Stimulated activated naive CD8-positive, alpha-beta T cell treated with anti-CD3 and anti-CD28 coated beads, Interleukin-15, amount 100 ng/mL, for 72 hours (primary cell): ENCODE measurements at regions not wholly inside any gene's neighbourhood (a gene's known extent, or its start where the extent isn't known, plus 50 kb on each side); places are given as distances from the start of the nearest gene placed in this dataset.
A peak's percentile ranks its signal among the peaks of the same experiment; 100 is the strongest.

Experiments used
- ATAC-seq: fragments of 150-1000 bp; cut with Tn5 transposase; 2 replicates; pipeline ENCODE4 v1.10.0; 2021; ENCODE audit warnings: mild to moderate bottlenecking, moderate library complexity
- DNase-seq, 2 donors: peaks; one replicate each; pipeline ENCODE4 v3.0.0; 2021 to 2022
- H3K27ac Mint-ChIP-seq, 2 donors: one replicate each; pipeline ENCODE4 v1.8.0; 2022; ENCODE audit warnings: mild to moderate bottlenecking in 2 of 2, mixed read lengths in 2 of 2, moderate library complexity in 2 of 2
- H3K27me3 Mint-ChIP-seq: one replicate; pipeline ENCODE4 v1.8.0; 2022; ENCODE audit warnings: mixed read lengths
- H3K4me1 Mint-ChIP-seq: one replicate; pipeline ENCODE4 v1.8.0; 2022; ENCODE audit warnings: mild to moderate bottlenecking, mixed read lengths
- H3K4me3 Mint-ChIP-seq, 2 donors: one replicate each; pipeline ENCODE4 v1.8.0; 2022; ENCODE audit warnings: mild to moderate bottlenecking in 2 of 2, mixed read lengths in 2 of 2, moderate library complexity in 1 of 2
- H3K9me3 Mint-ChIP-seq, 2 donors: one replicate each; pipeline ENCODE4 v1.8.0; 2022; ENCODE audit warnings: mixed read lengths in 2 of 2

- DNase-seq = no peak
- no peaks in the 10 kb centered on the region for H3K9me3 Mint-ChIP-seq
- ATAC-seq = no peak
Measured at GRCh38 chr18:24853076-24853475, 392.6 kb downstream of the HRH4 start.

GRCh38 chr18:24860978-24861680 lies 400.7 kb downstream of the HRH4 start:
- no peak for ATAC-seq
- H3K27me3 Mint-ChIP-seq = peaks cover 6% of the 10 kb centered on the region
- no peaks in the 10 kb centered on the region for H3K4me1 Mint-ChIP-seq
- no peak for DNase-seq
- H3K9me3 Mint-ChIP-seq = no peaks in the 10 kb centered on the region
- no peak overlapping the region for H3K27ac Mint-ChIP-seq
- no peak overlapping the region for H3K4me3 Mint-ChIP-seq

More at GRCh38 chr18:24853076-24853475, 392.6 kb downstream of the HRH4 start:
- no peak overlapping the region for H3K27ac Mint-ChIP-seq
- H3K27me3 Mint-ChIP-seq = peaks cover 2% of the 10 kb centered on the region
- no peaks in the 10 kb centered on the region for H3K4me1 Mint-ChIP-seq
- no peak overlapping the region for H3K4me3 Mint-ChIP-seq

GRCh38 chr18:24862201-24862816 lies 401.9 kb downstream of the HRH4 start:
- H3K9me3 Mint-ChIP-seq = no peaks in the 10 kb centered on the region
- H3K27me3 Mint-ChIP-seq = peaks cover 6% of the 10 kb centered on the region
- no peak for DNase-seq
- no peak overlapping the region for H3K4me3 Mint-ChIP-seq
- no peak for ATAC-seq
- H3K27ac Mint-ChIP-seq = no peak overlapping the region
- H3K4me1 Mint-ChIP-seq = no peaks in the 10 kb centered on the region

GRCh38 chr18:24868311-24868710 lies 407.9 kb downstream of the HRH4 start:
- Mint-ChIP-seq H3K27me3 (no peaks in the 10 kb centered on the region), H3K27ac (no peak overlapping the region), H3K4me3 (no peak overlapping the region), H3K9me3 (no peaks in the 10 kb centered on the region), H3K4me1 (no peaks in the 10 kb centered on the region)
- ATAC-seq = no peak
- DNase-seq = no peak

- ATAC-seq (no peak), DNase-seq (no peak)
- H3K27ac Mint-ChIP-seq = no peak overlapping the region
- peaks cover 0 to 3% of the 10 kb centered on the region in 2 donors for H3K9me3 Mint-ChIP-seq
- H3K4me1 Mint-ChIP-seq = no peaks in the 10 kb centered on the region
- no peaks in the 10 kb centered on the region for H3K27me3 Mint-ChIP-seq
- no peak overlapping the region for H3K4me3 Mint-ChIP-seq
Measured at GRCh38 chr18:24868760-24869237, 408.4 kb downstream of the HRH4 start.

GRCh38 chr18:24869285-24869684 lies 408.8 kb downstream of the HRH4 start:
- Mint-ChIP-seq H3K9me3 (peaks cover 0 to 7% of the 10 kb centered on the region in 2 donors), H3K27ac (no peak overlapping the region), H3K4me1 (no peaks in the 10 kb centered on the region), H3K4me3 (no peak overlapping the region), H3K27me3 (no peaks in the 10 kb centered on the region)
- DNase-seq (no peak), ATAC-seq (no peak)

GRCh38 chr18:24875286-24875685 lies 414.8 kb downstream of the HRH4 start:
- Mint-ChIP-seq H3K27ac (peak overlapping the region in 1 of 2 donors; percentile 55), H3K4me3 (no peak overlapping the region), H3K27me3 (peaks cover 10% of the 10 kb centered on the region), H3K9me3 (peaks cover 0 to 7% of the 10 kb centered on the region in 2 donors), H3K4me1 (no peaks in the 10 kb centered on the region)
- ATAC-seq (no peak), DNase-seq (no peak)

- DNase-seq = no peak
- H3K27ac Mint-ChIP-seq = peak overlapping the region in 1 of 2 donors; percentile 55
- H3K27me3 Mint-ChIP-seq = peaks cover 10% of the 10 kb centered on the region
- H3K4me1 Mint-ChIP-seq = no peaks in the 10 kb centered on the region
- ATAC-seq = no peak
- no peak overlapping the region for H3K4me3 Mint-ChIP-seq
- H3K9me3 Mint-ChIP-seq = peaks cover 0 to 7% of the 10 kb centered on the region in 2 donors
Measured at GRCh38 chr18:24875777-24876176, 415.3 kb downstream of the HRH4 start.

- DNase-seq (no peak), ATAC-seq (no peak)
- Mint-ChIP-seq H3K4me3 (no peak overlapping the region), H3K9me3 (peaks cover 0 to 7% of the 10 kb centered on the region in 2 donors), H3K27me3 (peaks cover 10% of the 10 kb centered on the region), H3K4me1 (no peaks in the 10 kb centered on the region), H3K27ac (no peak overlapping the region)
Measured at GRCh38 chr18:24876266-24876665, 415.8 kb downstream of the HRH4 start.

GRCh38 chr18:24877066-24877465 lies 416.6 kb downstream of the HRH4 start:
- Mint-ChIP-seq H3K27me3 (peaks cover 10% of the 10 kb centered on the region), H3K4me3 (no peak overlapping the region), H3K4me1 (no peaks in the 10 kb centered on the region), H3K9me3 (peaks cover 0 to 7% of the 10 kb centered on the region in 2 donors), H3K27ac (no peak overlapping the region)
- DNase-seq = no peak
- ATAC-seq = no peak

- H3K27ac Mint-ChIP-seq = no peak overlapping the region
- no peak for DNase-seq
- peaks cover 10% of the 10 kb centered on the region for H3K27me3 Mint-ChIP-seq
- H3K9me3 Mint-ChIP-seq = peaks cover 0 to 7% of the 10 kb centered on the region in 2 donors
- no peak for ATAC-seq
- H3K4me1 Mint-ChIP-seq = no peaks in the 10 kb centered on the region
- no peak overlapping the region for H3K4me3 Mint-ChIP-seq
Measured at GRCh38 chr18:24877546-24877945, 417.1 kb downstream of the HRH4 start.

GRCh38 chr18:24878289-24878688 lies 417.9 kb downstream of the HRH4 start:
- DNase-seq (no peak), ATAC-seq (no peak)
- Mint-ChIP-seq H3K27me3 (peaks cover 10% of the 10 kb centered on the region), H3K9me3 (peaks cover 0 to 7% of the 10 kb centered on the region in 2 donors), H3K27ac (no peak overlapping the region), H3K4me1 (no peaks in the 10 kb centered on the region), H3K4me3 (no peak overlapping the region)

- DNase-seq (no peak), ATAC-seq (no peak)
- Mint-ChIP-seq H3K4me3 (no peak overlapping the region), H3K27me3 (no peaks in the 10 kb centered on the region), H3K27ac (peak overlapping the region in 1 of 2 donors; percentile 43), H3K9me3 (no peaks in the 10 kb centered on the region), H3K4me1 (no peaks in the 10 kb centered on the region)
Measured at GRCh38 chr18:24885276-24885675, 424.8 kb downstream of the HRH4 start.

- H3K27me3 Mint-ChIP-seq = no peaks in the 10 kb centered on the region
- H3K4me1 Mint-ChIP-seq = no peaks in the 10 kb centered on the region
- ATAC-seq (no peak), DNase-seq (no peak)
- H3K4me3 Mint-ChIP-seq = no peak overlapping the region
- H3K27ac Mint-ChIP-seq = no peak overlapping the region
- H3K9me3 Mint-ChIP-seq = peaks cover 3 to 8% of the 10 kb centered on the region in 2 donors
Measured at GRCh38 chr18:24894880-24895279, 434.4 kb downstream of the HRH4 start.

- Mint-ChIP-seq H3K9me3 (peaks cover 3 to 22% of the 10 kb centered on the region in 2 donors), H3K4me1 (no peaks in the 10 kb centered on the region), H3K27me3 (no peaks in the 10 kb centered on the region), H3K4me3 (no peak overlapping the region), H3K27ac (no peak overlapping the region)
- ATAC-seq (no peak), DNase-seq (no peak)
Measured at GRCh38 chr18:24897461-24897860, 437.0 kb downstream of the HRH4 start.

GRCh38 chr18:24910221-24910620 lies 441.7 kb downstream of the ZNF521 start:
- no peak overlapping the region for H3K4me3 Mint-ChIP-seq
- H3K27ac Mint-ChIP-seq = no peak overlapping the region
- ATAC-seq (no peak), DNase-seq (no peak)
- H3K4me1 Mint-ChIP-seq = no peaks in the 10 kb centered on the region
- H3K27me3 Mint-ChIP-seq = no peaks in the 10 kb centered on the region
- H3K9me3 Mint-ChIP-seq = peaks cover 4 to 18% of the 10 kb centered on the region in 2 donors
